Suppressor macrophage (primary cell): ENCODE measurements at regions not wholly inside any gene's neighbourhood (a gene's known extent, or its start where the extent isn't known, plus 50 kb on each side); places are given as distances from the start of the nearest gene placed in this dataset.

Experiments used
- DNase-seq, 4 experiments: peaks; one replicate each; pipeline ENCODE4 v3.0.0-alpha.2; 2020 to 2022

DNA sequence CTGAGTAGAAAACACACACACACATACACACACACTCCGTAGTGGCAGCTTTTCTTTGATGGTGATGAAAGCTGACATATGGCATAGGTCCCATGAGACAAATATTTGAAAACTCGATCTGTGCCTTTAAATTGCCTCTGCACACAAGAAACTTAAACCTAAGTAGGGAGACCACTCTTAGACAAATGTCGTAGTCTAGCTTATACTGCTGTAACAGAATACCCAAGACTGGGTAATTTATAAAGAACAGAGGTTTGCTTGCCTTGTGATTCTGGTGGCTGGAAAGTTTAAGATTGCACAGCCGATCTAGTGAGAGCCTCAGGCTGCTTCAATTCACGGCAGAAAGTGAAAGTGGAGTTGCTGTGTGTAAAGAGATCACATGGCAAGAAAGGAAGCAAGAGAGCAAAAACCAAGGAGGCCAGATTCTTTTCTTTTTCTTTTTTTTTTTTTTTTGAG lies 489.4 kb upstream of the SORCS1 start:
- peak; percentile 41 to 84 (median 64) for DNase-seq

DNA sequence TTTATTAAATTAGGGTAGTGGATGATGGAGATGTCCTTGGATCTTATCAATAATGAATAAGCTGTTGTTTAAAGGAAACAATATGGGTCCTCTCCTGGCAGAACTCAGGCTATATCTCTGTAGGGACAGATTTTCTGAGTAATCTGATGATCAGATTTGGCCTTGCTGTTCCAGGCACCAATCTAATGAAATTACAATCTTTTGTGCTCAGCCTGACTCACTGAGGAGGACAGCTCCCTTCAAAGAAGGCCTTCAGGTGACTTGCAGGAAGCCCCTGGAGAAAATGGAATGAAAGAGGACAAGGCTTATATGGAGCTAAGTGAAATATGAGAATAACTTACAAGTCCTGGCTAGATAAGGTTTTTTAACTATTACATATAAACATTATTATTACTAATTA lies 486.4 kb upstream of the SORCS1 start:
- DNase-seq = no peak

DNA sequence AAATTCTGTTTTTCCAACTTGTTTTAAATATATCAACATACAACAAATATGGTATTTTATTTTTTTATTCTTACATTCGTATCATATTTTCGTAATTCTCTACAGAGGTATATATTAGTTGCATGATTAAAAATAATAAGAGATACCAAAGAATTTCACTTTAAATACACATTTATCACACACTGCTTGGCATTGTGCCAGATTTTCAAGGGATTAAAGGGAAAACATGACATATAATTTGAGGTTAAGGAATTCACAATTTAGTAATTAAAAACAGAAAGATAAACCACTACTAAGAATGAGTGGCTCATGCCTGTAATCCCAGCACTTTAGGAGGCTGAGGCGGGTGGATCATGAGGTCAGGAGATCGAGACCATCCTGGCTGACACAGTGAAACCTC lies 484.7 kb upstream of the SORCS1 start:
- DNase-seq = no peak

DNA sequence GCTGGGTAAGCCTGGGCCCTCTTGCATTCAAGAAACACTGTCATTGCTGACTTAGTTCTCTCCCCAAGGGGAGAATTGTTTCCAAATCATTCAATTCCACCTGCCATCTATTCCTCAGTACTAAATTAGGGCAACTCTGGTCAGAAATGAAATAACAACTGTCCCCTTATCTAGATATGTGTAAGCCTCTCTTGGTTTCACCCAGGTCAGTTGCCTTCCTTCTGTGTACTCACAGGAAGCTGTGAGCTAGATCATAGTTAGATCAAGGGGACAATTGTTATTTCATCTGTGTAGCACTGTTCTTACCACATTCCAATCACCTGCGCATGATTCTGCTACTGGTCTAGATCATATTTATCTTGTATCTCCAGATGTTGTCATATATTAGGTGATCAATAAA lies 483.0 kb upstream of the SORCS1 start:
- DNase-seq = no peak

DNA sequence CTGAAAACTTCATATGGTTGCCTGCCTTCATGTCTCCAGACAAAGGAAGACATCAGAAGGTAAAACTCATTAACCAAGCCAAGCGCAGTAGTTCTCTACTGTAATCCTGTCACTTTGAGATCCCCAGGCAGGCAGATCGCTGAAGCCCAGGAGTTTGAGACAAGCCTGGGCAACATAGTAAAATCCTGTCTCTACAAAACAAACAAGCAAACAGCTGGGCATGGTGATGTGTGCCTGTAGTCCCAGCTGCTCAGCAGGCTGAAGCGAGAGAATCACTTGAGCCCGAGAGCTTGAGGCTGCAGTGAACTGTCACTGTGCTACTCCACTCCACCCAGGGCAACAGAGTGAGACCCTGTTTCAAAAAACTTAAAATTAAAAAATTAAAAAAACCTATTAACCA lies 467.4 kb upstream of the SORCS1 start:
- no peak for DNase-seq

DNA sequence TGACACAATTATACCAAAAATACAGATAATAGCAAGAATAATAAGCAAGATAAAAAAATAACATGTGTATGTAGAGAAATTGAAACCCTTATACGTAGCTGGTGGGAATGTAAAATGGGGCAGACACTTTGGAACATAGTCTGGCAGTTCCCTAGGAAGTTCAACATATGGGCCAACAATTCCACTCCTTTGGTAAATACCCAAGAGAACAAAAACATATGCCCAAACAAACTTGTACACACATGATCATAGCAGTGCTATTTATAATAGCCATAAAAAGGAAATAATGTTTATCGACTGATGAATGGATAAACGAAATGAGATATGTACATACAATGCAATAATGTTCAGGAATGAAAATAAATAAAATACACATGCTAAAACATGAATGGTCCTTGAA lies 462.4 kb upstream of the SORCS1 start:
- DNase-seq = no peak

DNA sequence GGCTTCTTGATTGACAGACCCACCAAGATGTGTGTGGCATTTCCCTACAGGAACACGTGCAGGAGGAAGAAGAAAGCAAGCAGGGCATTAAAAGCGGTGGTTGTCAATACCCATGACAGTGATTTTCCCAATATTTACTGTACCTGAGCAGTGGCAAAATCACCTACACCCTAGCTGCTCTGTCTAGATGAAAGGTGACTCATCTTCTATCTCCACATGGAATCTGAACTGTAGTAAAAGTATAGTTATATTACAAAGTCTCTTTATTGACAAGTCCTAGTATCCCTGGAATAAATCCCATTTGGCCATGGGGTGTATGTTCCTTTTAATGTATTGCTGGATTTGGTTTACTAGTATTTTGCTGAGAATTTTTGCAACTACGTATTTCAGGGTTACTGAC lies 458.8 kb upstream of the SORCS1 start:
- no peak for DNase-seq

DNA sequence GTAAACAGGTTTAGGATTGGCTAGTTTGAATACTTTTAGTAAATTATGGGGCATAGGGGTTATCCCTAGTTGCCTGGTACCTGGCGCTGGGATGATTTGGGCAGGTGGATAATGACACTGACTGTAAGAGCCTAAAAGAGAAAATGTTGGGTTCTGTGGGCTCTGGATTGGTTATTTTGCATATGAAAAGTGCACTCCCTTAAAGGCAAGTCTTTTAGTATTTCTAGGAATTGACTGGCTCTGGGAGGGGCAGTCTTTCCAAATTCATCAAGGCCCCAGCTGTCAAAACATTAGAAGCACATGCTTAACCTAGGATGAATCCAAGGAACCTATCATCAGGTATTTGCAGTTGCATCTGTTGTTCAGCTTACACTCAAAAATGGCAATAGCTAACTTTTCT lies 454.6 kb upstream of the SORCS1 start:
- DNase-seq = no peak

DNA sequence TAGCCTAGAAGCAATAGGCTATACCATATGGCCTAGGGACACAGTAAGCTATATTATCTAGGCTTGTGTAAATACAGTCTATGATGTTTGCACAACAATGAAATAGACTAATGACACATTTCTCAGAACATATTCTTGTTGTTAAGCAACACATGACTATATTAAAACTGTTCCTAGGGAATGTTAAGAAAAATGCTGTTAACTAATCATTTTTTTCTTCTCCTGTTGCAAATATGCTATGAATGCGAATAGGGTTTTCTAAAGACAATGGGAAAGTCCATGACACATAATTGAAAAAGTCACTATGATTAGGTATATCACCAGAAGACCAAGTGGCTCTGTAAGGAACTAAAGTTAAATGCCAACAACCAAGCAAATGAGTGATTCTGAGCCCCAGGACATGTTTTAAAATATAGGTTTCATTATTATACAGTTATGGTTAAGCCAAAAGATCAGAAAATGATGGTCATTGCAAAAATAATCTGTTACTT lies 454.0 kb upstream of the SORCS1 start:
- DNase-seq = peak in 2 of 4 experiments; percentile 28 to 42

DNA sequence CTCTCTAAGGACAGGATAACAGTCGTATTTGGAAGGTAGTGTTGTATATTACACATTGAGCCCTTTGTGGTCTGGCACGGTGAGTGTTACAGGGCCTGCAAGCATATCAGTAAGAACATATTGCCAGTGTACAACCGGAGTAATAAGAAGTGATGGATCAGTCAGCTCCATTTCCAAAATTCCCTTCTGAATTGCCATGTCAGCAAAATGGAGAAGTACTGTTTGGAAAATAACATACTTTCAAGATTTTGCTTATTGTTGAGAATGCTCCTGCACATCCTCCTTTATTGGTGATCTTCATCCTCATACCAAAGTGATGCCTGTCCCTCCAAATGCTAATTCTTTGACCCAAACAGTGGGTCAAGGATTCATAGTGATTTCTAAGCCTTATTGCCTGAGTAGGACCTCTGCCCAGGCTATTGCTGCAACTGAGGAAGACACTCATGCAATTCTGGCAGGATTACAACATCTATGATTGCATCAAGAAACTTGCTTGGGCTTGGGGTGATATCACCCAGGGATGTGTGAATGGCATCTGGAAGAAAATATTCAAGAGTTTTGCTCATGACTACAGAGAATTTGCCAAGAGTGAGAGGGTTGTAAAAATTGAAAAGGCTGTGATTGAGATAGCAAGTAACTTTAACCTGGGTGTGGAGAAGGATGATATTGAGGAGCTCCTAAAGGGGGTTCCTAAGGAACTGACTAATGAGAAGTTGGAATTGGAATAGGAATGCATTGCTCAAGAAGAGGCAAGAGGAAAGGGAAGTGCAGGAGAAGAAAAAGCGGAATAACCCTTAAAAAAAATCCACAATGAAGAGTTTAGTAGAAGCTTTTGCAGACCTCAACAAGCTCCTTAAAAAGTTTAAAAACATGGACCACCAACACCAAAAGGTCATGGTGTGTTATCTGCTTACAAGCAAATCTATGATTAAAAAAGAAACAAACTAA lies 452.2 kb upstream of the SORCS1 start:
- peak; percentile 65 to 87 (median 75) for DNase-seq

DNA sequence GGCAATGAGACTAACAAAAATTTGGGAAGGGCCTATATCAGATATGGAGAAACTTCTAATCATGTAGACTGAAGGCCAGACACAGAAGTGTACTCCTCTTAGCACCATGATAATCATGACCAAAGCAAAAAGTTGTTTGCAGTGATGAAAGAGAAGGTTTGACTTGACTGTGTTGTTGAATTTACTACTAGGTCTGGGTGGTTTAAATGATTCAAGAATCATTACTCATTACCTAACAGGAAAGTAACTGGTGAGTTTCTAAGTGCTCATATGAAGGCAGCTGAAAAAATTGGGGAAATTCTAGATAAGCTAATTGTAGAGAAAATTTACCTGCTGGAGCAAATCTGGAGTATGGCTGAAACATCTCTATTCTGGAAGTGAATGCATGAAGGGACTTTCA lies 451.5 kb upstream of the SORCS1 start:
- peak in 1 of 4 experiments; percentile 14 for DNase-seq

DNA sequence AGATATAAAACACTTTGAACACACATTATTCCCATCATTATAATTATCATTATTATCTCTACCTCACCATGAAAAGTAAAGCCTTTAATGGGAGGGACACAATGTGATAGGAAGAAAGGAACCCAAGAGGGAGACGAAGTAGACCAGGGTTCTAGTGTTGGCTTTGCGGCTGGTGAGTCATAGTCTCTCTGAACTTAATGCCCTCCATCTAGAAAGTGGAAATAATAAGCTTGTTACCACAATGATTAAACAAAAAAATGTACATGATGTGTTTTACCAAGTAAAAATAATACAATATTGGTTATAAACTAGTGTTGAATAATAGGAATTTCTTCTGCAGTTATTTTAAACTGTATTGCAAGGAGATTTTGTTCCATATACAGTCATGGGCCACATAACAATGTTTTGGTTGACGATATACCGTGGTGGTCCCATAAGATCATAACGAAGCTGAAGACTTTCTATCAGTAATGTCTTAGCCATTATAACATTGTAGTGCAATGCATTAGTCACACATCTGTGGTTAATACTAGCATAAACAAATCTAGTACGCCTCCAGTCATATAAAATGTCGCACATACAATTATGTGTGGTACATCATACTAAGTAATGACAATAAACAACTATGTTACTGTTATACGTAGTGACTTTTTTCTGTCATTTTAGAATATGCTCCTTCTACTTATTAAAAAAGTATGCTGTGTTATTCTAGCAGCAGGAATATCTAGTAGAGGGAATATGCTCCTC lies 450.6 kb upstream of the SORCS1 start:
- DNase-seq = no peak

DNA sequence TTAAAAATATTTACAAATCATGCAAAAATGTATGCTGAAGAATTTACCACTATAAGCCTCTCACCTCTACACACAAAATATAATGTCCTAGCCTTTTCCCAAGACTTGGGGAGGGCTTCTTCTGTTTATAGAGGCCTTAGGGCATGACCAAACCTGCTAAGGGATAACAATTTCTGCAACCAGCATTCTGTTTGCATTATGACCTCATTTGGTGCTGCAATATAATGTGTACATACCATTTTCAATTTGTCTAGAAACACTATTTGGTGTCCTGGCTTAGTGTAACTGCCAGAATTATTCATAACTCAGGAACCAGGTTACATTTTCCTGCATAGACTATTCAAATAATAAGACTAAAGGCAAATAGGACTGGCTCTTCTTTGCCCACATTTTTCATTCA lies 446.6 kb upstream of the SORCS1 start:
- DNase-seq = no peak

DNA sequence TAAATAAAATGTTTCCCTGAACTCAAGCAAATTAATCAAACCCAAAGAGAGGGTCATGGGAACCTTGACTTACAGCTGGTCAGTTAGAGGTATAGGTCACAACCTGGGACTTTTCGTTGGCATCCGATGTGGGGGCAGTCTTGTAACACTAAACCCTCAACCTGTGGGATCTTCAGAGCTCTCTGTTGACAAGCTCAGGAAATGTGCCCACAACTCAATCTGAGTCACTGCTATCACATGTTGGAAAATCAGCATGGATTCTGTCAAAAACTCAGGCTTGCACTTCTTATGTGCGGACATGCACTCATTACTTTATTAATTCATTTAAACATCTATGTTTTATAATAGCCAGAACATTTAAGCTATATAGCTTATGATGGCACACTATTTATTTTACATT lies 424.6 kb upstream of the SORCS1 start:
- DNase-seq = no peak

DNA sequence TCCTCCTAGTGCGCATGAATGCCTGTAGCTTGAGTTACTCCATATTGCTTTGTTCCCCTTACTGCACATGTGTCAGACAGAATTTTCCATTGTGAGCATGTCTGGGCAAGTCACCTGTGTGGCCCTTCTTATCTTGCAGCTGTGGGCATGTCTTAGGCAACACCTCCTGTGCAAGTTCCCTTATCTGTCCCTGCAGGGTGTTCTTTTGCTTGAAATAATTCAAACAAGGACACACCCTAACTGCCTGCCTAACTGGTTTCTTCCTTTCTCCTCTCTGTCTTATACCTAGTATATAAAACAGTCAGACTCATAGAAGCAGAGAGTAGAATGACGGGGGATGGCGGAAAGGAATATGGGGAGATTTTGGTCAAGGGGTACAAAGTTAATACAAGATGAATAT lies 421.1 kb upstream of the SORCS1 start:
- no peak for DNase-seq

DNA sequence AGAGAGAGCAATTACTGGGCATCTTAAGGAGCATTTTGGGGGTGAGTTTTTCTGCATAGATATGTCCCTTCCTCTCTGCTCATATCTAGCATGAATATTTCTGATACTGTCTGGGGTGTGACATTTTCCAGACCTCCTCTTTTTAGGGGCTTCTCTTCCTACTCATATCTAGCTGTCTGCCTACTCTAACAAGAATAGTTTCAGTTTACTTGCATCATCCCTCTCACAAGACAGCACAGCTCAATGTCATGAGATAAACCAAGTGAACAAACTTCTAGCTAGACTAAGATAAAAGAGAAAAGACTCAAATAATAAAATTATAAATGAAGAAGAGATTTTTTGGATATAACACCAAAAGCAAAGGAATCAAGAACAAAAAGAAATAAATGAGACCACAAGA lies 419.5 kb upstream of the SORCS1 start:
- peak in 2 of 4 experiments; percentile 15 to 24 for DNase-seq

DNA sequence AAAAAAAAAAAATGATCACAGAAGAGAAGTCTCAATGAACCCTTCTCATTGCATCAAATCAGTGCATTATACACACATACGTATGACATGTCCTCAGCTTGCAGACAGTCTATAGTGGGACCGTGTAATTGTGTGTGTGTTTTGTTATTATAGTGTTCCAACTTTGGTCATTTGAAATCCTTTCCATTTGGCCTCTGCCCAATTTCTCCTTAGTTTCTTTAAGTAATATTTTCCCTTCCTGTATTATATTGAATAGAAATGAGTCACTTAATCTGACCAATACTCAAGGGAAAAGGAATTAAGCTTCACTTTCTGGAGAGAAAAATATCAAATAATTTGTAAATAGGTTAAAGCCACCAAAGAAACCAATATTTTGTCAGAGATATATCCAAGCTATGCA lies 415.5 kb upstream of the SORCS1 start:
- no peak for DNase-seq

DNA sequence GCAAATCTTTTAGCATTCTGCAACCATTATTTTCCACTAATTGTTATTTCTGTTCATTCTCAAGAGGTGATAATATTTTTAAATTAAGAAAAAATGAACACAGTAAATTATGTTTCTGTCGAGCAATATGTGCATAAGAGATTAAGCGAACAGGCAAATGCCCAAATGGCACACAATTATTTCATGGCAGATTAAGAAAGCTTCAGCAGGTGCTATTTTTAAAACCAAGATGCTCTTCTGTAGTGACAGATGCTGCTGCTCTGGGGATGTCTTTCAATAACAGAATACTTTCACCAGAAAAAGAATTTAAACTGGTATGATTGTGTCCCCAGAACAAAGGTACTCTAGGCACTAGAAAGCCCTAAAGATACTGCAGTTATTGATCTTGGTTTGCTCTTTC lies 412.7 kb upstream of the SORCS1 start:
- DNase-seq = no peak

DNA sequence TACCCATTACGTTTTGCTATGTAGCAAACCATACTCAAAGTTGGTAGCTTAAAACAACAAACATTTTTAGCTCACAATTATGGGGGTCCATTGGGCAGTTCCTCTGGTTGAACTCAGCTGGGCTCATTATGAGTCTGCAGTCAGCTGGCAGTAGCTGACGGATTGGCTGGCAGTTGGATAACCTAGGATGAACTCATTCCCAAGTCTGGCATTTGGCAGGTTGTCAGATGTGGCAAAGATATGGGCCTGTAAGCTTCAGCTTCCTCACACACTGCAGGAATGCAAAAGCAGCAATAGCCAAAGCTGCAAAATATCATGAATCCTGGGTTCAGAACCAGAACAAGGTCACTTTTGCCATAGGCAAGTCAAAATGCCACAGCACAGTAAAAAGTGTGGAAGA lies 412.2 kb upstream of the SORCS1 start:
- DNase-seq = no peak

DNA sequence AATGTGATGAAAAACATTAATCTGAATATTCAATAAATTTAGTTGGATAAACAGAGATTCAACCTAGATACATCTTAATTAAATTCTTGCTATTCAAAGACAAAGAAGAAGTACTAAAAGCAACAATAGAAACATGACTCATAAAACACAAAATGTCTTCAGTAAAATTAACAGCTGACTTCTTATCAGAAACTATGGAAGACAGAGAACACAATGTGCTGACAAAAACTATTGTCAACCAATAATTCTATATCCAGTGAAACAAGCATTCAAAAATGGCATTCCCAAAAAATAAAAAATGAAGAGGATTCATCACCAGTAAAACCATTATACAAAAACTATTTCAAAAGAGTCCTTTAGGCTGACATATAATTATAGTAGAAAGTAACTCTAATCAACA lies 400.5 kb upstream of the SORCS1 start:
- DNase-seq = no peak

DNA sequence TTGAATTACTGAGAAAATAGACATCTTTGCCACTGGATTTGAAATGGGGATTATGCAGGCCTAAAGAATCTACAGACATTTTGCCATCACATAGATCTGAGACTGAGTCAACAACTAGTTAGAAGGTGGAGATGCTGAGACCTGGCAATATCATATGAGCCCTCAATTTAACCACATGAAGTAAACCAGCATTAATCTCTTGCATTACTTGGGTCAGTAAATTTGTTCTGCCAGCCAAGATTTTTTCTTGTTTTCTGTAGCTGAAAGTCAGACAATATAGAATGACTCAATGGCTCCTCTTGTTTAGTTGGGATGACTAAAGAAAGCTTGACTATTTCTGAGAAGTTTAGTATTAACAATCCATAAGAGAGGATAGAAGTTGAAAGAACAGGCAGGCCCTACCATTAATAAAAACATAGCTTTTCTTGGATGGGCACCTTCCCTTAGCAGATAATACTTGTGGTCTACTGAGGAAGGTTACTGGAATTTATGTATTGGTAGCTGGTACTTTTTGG lies 396.7 kb upstream of the SORCS1 start:
- no peak for DNase-seq

DNA sequence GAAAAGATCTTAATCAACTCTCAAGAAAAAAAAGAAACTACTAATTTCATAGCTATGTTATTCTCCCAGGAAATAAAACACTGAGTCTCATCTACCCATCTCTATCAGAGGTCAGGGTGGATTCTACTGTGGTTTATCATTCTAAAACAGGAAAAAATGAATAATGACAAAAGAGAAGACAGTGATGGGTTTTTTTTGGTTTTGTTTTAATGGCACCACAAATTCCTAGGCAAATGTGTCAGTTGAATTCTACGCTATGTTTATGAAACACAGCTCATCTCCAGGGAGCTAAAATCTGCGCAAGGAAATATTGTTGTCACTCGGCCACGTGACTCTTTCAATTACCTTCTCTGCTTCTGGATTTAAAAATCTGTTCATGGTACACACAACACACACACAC lies 393.4 kb upstream of the SORCS1 start:
- DNase-seq = no peak

DNA sequence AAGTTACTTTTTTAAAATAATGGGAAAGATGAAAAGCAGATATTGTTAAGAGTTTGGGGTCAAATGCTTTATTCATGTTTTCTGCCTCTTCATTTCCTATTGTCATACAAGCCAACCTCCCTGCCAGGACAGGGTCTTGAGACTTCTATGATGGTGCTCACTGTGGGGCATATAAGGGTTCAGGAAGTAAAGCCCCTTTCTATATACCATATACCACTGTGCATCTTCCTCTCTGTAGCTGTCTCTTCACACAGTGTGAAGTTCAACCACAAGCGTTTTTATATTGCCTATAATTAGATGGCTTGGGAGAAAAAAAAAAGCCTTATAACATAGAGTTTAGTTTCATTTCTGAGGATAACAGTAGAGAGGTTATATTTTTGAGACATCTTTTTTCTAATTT lies 389.8 kb upstream of the SORCS1 start:
- DNase-seq = no peak

DNA sequence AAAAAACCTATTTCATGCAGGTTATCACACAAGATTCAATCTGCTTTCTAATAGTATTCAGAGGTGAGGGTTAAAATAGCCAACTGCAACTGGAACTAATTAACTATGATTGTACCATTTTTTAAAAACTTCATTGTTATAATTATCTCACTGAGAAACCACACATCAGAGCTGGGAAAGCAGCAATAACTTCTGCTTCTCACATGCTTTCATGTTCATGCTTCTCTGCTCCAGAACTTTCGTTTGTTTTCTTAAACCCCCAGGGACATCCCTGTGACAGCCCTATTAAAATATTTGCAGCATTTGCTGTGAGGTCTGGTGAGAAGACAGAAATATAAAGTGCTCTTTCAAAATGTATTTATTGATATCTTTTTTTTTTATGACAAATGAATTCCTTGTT lies 389.0 kb upstream of the SORCS1 start:
- no peak for DNase-seq
